Ishikawa (cell line): ENCODE measurements at regions not wholly inside any gene's neighbourhood (a gene's known extent, or its start where the extent isn't known, plus 50 kb on each side); places are given as distances from the start of the nearest gene placed in this dataset.

Experiments used
- CEBPB ChIP-seq: IDR thresholded peaks from 2 replicates; pipeline ENCODE4 v1.6.1; 2012
- CREB1 ChIP-seq: IDR thresholded peaks from 2 replicates; pipeline ENCODE4 v1.6.1; 2012; ENCODE audit warnings: low read depth
- EGR1 ChIP-seq: IDR thresholded peaks from 2 replicates; pipeline ENCODE4 v1.6.1; 2012
- EP300 ChIP-seq: IDR thresholded peaks from 2 replicates; pipeline ENCODE4 v1.6.1; 2012; ENCODE audit warnings: borderline replicate concordance
- FOXM1 ChIP-seq: IDR thresholded peaks from 2 replicates; pipeline ENCODE4 v1.6.1; 2012; ENCODE audit warnings: low read depth, borderline replicate concordance
- MAX ChIP-seq: IDR thresholded peaks from 2 replicates; pipeline ENCODE4 v1.6.1; 2012
- NFIC ChIP-seq: IDR thresholded peaks from 2 replicates; pipeline ENCODE4 v1.6.1; 2012
- RAD21 ChIP-seq: IDR thresholded peaks from 2 replicates; pipeline ENCODE4 v1.6.1; 2012; ENCODE audit warnings: low read depth
- REST ChIP-seq: IDR thresholded peaks from 2 replicates; pipeline ENCODE4 v1.6.1; 2012; ENCODE audit warnings: low read depth, mild to moderate bottlenecking
- TAF1 ChIP-seq: IDR thresholded peaks from 2 replicates; pipeline ENCODE4 v1.6.1; 2012; ENCODE audit warnings: low read depth, mild to moderate bottlenecking
- TCF12 ChIP-seq: IDR thresholded peaks from 2 replicates; pipeline ENCODE4 v1.6.1; 2012; ENCODE audit warnings: low read depth
- TEAD4 ChIP-seq: IDR thresholded peaks from 2 replicates; pipeline ENCODE4 v1.6.1; 2012
- USF1 ChIP-seq: IDR thresholded peaks from 2 replicates; pipeline ENCODE4 v1.6.1; 2012
- YY1 ChIP-seq: IDR thresholded peaks from 2 replicates; pipeline ENCODE4 v1.6.1; 2012; ENCODE audit warnings: low read depth
- ZBTB7A ChIP-seq: IDR thresholded peaks from 2 replicates; pipeline ENCODE4 v1.6.1; 2012; ENCODE audit warnings: low read depth

GRCh38 chr4:176970853-176971252 is 178.1 kb upstream of the VEGFC start:
- no peak for TF ChIP-seq CEBPB

GRCh38 chr4:176971576-176972115 is 178.9 kb upstream of the VEGFC start:
- no peak for TF ChIP-seq CEBPB
- TF ChIP-seq CREB1: no peak
- no peak for TF ChIP-seq ZBTB7A
- TF ChIP-seq YY1: no peak
- TF ChIP-seq REST: no peak

- no peak for TF ChIP-seq USF1
- TF ChIP-seq TEAD4: no peak
- TF ChIP-seq CEBPB: no peak
- no peak for TF ChIP-seq TAF1
- TF ChIP-seq MAX: no peak
- TF ChIP-seq EP300: no peak
- no peak for TF ChIP-seq ZBTB7A
- TF ChIP-seq FOXM1: no peak
- TF ChIP-seq TCF12: no peak
- no peak for TF ChIP-seq NFIC
- TF ChIP-seq YY1: no peak
These were observed 186.7 kb upstream of the VEGFC start for GRCh38 chr4:176979416-176979815.

- TF ChIP-seq CREB1 (no peak), RAD21 (no peak), EGR1 (no peak), USF1 (no peak), ZBTB7A (no peak), YY1 (no peak), REST (no peak)
These were observed 188.4 kb upstream of the VEGFC start for GRCh38 chr4:176981074-176981473.

- TF ChIP-seq TCF12 (no peak), CEBPB (no peak), USF1 (no peak), ZBTB7A (no peak), REST (no peak), EGR1 (no peak), TEAD4 (no peak), FOXM1 (no peak), MAX (no peak), NFIC (no peak), EP300 (no peak), CREB1 (no peak)
These were observed 188.8 kb upstream of the VEGFC start for GRCh38 chr4:176981551-176981950.
